OCI-LY7 (cell line): ENCODE measurements at regions not wholly inside any gene's neighbourhood (a gene's known extent, or its start where the extent isn't known, plus 50 kb on each side); places are given as distances from the start of the nearest gene placed in this dataset.

Experiments
- CTCF ChIP-seq: fragments of 200-600 bp; sonication (generic); conservative IDR thresholded peaks from 2 replicates; pipeline ENCODE4 v1.5.1; 2014; ENCODE audit warnings: mild to moderate bottlenecking, antibody characterized with exemption, low read length, moderate library complexity, mixed read lengths
- EZH2phosphoT487 ChIP-seq: fragments of 200-600 bp; sonication (generic); IDR thresholded peaks from 2 replicates; pipeline ENCODE4 v1.6.1; 2018; ENCODE audit warnings: low read depth, borderline replicate concordance, mild to moderate bottlenecking, mixed run types, antibody characterized with exemption, low read length, moderate library complexity, mixed read lengths

DNA sequence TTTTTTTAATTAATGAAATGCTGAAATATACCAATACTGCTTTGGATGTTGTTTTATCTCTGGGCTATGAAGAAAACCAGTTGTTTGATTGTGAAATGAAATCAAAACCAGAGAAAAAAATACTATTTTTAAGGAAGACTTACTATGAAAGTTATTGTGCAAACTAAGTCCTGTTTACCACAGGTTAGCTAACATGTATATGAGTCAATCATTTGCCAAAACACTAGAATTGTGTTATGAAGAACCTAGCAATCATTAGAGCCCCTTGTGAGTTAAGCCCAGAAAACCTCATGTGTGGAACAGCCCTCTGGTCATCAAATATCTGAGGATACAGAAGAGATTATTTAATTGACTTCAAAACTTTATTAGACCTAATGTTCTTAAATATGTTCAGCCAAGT lies 83.7 kb downstream of the FAT3 start:
- TF ChIP-seq CTCF (no peak), EZH2phosphoT487 (no peak)
